ENCODE measurements at regions not wholly inside any gene's neighbourhood (a gene's known extent, or its start where the extent isn't known, plus 50 kb on each side); places are given as distances from the start of the nearest gene placed in this dataset.

GRCh38 chr12:100716945-100717732 lies 77.4 kb upstream of the ANO4 start:
- DNase-seq (ENCODE audit: low read depth), result no peak
- H3K4me3 ChIP-seq (ENCODE audit: low read depth, low read length), result no peak overlapping the region
- no peak for TF ChIP-seq CTCF (IDR thresholded peaks at IDR 0.05; ENCODE audit: control insufficient read depth, extremely low read depth, insufficient read depth)

- H3K4me3 ChIP-seq (ENCODE audit: low read depth, low read length), result no peak overlapping the region
- no peak for DNase-seq (ENCODE audit: low read depth)
- TF ChIP-seq CTCF (IDR thresholded peaks at IDR 0.05; ENCODE audit: control insufficient read depth, extremely low read depth, insufficient read depth), result no peak
Measured at GRCh38 chr12:100717733-100718067, 76.9 kb upstream of the ANO4 start.

GRCh38 chr12:100718187-100718586 lies 76.4 kb upstream of the ANO4 start:
- DNase-seq (ENCODE audit: low read depth), result no peak
- no peak overlapping the region for H3K4me3 ChIP-seq (ENCODE audit: low read depth, low read length)
- no peak for TF ChIP-seq CTCF (IDR thresholded peaks at IDR 0.05; ENCODE audit: control insufficient read depth, extremely low read depth, insufficient read depth)

- DNase-seq (ENCODE audit: low read depth), result no peak
- no peak for TF ChIP-seq CTCF (IDR thresholded peaks at IDR 0.05; ENCODE audit: control insufficient read depth, extremely low read depth, insufficient read depth)
- no peak overlapping the region for H3K4me3 ChIP-seq (ENCODE audit: low read depth, low read length)
Measured at GRCh38 chr12:100720016-100720654, 74.4 kb upstream of the ANO4 start.

GRCh38 chr12:100721169-100721568 lies 73.4 kb upstream of the ANO4 start:
- H3K4me3 ChIP-seq (ENCODE audit: low read depth, low read length), result no peak overlapping the region
- TF ChIP-seq CTCF (IDR thresholded peaks at IDR 0.05; ENCODE audit: control insufficient read depth, extremely low read depth, insufficient read depth), result no peak
- no peak for DNase-seq (ENCODE audit: low read depth)

GRCh38 chr12:100724071-100724470 lies 70.5 kb upstream of the ANO4 start:
- H3K4me3 ChIP-seq (ENCODE audit: low read depth, low read length), result no peak overlapping the region
- no peak for DNase-seq (ENCODE audit: low read depth)
- no peak for TF ChIP-seq CTCF (IDR thresholded peaks at IDR 0.05; ENCODE audit: control insufficient read depth, extremely low read depth, insufficient read depth)

Measured in LNCaP clone FGC (cell line).